ENCODE measurements at regions not wholly inside any gene's neighbourhood (a gene's known extent, or its start where the extent isn't known, plus 50 kb on each side); places are given as distances from the start of the nearest gene placed in this dataset.

- TF ChIP-seq ZNF274 (IDR thresholded peaks at IDR 0.05; ENCODE audit: low read depth, low read length) (no peak), YY1 (IDR thresholded peaks at IDR 0.05; ENCODE audit: insufficient read depth, insufficient read length) (no peak)
Measured at GRCh38 chr4:130699004-130699403, 1603.1 kb downstream of the C4orf33 start.
